GM12801 (cell line): ENCODE measurements at regions not wholly inside any gene's neighbourhood (a gene's known extent, or its start where the extent isn't known, plus 50 kb on each side); places are given as distances from the start of the nearest gene placed in this dataset.

ENCODE experiments used
- TF ChIP-seq, protein P1 (sequence below): IDR thresholded peaks from one replicate; pipeline ENCODE4 v1.5.1; 2011; ENCODE audit warnings: control low read depth; ENCODE audit not compliant: insufficient read length; ENCODE audit errors: extremely low read depth

DNA sequence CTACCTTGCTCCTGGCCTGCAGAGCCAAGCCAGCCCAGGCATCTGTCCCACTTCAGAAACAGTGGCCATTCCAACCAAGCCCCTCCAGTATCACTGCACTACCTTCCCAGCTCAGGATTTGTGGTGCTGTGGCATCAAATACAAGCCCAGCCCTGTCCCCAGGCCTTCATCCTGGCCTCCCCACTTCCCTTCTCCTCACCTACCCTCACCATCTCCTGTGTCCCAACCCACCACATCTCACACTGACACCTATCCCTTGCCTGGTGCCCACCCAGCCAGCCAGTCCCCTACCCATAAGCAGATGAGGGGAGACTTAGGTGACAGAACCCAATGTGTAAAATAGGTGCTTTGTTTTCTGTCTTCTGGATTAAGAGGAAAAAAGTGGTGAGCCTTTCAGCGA lies 66.0 kb upstream of the CDH5 start:
- TF ChIP-seq, protein P1, sequence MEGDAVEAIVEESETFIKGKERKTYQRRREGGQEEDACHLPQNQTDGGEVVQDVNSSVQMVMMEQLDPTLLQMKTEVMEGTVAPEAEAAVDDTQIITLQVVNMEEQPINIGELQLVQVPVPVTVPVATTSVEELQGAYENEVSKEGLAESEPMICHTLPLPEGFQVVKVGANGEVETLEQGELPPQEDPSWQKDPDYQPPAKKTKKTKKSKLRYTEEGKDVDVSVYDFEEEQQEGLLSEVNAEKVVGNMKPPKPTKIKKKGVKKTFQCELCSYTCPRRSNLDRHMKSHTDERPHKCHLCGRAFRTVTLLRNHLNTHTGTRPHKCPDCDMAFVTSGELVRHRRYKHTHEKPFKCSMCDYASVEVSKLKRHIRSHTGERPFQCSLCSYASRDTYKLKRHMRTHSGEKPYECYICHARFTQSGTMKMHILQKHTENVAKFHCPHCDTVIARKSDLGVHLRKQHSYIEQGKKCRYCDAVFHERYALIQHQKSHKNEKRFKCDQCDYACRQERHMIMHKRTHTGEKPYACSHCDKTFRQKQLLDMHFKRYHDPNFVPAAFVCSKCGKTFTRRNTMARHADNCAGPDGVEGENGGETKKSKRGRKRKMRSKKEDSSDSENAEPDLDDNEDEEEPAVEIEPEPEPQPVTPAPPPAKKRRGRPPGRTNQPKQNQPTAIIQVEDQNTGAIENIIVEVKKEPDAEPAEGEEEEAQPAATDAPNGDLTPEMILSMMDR, result no peak

DNA sequence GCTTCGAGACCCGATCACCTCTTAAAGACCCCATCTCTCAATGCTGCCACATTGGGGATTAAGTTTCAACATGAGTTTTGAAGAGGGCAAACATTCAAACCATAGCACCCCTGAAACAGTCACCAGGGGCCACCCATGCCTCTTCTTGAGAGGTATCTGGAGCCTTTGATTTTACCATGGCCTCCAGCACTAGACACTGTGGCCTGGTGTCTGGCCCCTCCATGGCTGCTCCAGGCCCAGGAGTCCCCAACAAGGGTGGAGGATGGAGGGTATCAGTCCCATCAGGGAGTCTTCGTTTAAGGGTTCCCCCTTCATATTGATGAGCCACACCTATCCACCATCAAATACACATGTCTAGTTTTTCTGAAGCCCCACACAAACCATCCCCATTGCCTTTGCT lies 66.5 kb upstream of the CDH5 start:
- TF ChIP-seq, protein P1, result no peak

DNA sequence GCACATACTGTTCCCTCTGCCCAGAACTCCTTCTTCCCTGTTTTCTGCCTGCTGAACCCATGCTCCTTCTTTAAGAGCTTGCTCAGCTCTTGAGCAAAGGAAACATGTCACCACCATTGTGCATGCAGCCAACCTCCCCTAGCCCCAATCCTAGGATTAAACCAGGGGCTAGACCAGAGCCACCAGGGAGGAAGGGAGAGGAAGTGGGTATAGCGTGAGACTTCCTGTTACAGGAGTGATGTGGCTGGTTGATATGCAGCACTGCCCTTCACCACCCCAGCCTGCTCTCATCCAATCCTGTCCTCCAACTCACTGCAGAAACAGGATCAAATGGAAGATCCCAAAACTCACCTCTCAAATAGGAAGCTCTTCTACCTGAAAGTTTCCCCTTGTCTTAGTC lies 67.1 kb upstream of the CDH5 start:
- TF ChIP-seq, protein P1, result no peak

DNA sequence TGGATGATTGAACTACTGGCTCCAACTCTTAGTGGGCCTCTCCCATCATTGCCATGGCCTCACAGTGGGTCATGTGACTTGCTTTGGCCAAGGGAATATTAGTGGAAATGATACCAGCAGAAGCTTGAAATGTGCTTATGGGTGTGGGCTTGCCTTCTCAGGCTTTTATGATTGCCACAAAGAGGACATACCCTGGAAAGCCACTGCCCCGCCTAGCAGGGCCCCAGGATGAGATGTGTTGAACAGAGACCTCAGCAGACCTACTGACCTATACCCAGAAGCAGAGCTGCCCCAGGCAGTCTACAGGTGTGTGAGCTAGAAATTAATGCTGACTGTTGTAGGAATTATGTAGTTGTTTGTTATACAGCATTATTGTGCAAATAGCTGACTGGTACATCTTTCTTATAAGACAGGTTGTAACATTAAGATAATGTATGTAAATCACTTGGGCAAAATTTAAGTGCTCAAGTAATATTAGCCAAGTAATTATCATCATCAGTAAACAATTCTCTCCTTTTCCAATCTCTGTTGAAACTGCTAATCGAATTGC lies 67.8 kb upstream of the CDH5 start:
- TF ChIP-seq, protein P1, result no peak

DNA sequence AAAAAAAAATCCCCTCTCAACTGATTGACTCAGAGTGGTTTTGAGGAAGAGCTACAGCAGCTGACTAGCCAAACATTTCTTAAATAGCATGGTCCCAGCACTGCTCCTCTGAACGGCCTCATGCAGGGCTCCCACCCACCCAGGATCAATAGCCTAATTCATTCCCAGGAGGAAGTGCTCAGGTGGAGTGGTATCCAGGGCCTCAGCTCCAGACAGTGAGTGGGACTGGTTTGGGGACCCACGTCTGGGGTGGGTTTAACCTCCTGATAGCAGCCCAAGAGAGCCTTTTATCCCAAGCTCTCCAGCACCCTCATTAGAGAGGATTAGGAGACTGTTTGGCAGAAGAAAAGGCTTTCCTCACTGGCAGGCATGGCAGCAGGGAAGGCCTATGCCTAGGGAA lies 68.5 kb upstream of the CDH5 start:
- TF ChIP-seq, protein P1, result no peak

DNA sequence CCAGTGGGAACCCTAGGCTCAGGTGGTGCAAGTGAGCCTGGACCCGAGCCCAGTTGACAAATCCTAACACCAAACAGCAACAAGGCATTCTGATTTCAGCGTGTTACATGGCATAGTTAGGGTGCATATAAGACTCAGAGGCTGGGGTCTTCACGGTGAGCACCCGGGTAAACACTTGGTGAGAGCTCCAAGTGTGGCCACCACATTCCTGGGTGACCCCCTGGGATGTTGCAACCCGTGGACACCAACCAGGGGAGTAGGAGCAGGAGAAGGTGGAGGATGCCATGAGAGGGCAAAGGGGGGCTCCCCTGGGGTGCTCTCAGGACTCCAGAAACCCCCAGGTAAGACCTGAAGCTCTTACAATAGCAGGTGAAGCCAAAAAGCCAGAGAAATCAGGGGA lies 69.9 kb upstream of the CDH5 start:
- TF ChIP-seq, protein P1, result no peak

DNA sequence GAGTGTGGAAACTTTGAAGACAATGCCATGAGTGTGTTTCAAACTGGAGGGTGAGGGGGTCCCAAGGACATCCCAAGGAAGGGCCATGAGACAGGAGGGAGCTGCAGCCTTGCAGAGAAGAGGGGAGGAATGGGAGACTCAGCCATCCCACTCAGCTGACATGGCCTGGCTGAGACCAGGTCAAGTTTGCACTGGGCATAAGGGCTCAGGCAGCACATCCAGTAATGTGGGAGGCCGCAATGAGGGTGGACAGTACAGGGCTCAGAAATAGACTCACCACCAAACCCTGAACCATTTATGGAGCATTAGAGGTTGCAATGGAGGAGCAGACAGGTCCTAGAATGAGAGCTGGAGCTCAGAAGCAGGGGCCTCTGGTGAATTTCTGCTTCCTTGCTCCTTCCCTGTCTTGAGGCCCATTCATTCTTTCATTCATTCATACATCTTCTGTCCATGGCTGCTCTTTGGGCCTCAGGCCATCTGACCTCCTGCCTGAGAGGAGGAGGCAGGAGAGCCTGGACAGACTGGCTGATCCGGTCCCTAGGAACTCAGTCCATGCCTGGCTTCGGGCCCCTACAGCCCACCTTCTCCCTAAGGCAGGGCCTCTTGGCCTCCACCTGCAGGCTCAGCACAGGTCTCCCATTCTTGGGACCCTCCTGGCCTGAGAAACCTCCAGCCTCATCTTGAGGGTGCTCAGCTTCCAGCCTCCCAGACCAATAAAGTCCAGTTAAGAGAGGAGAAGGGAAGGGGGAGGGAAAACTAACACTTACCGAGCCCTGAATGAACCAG lies 70.5 kb upstream of the CDH5 start:
- TF ChIP-seq, protein P1, result no peak
